Heart left ventricle (tissue), 16 donors: ENCODE measurements at regions not wholly inside any gene's neighbourhood (a gene's known extent, or its start where the extent isn't known, plus 50 kb on each side); places are given as distances from the start of the nearest gene placed in this dataset.
"Not testable (repeated sequence)": the region's sequence is repeated elsewhere in the genome, so short reads cannot be mapped to it uniquely, and the experiment has no call there.

ENCODE experiments used
- ATAC-seq, 4 donors: fragments of 200-7000 bp; cut with Tn5 transposase; one replicate each; pipeline ENCODE4 v1.9.1; 2020 to 2022; ENCODE audit warnings: moderate library complexity in 4 of 4, mild to moderate bottlenecking in 3 of 4, moderate number of reproducible peaks in 1 of 4
- DNase-seq, 5 donors: peaks; one replicate each; pipeline ENCODE4 v3.0.0-alpha.2; 2020
- H3K27ac ChIP-seq, 12 donors: fragments of 200-600 bp; sonication (generic) in 4 of 12; one replicate each; pipeline versions ENCODE4 v1.5.0 to v1.8.0; 2016 to 2022; ENCODE audit warnings: mild to moderate bottlenecking in 2 of 12
- H3K27me3 ChIP-seq, 9 donors: fragments of 200-600 bp; sonication (generic) in 2 of 9; one replicate each; pipeline versions ENCODE4 v1.5.1 to v1.8.0; 2016 to 2022; ENCODE audit warnings: mild to moderate bottlenecking in 3 of 9
- H3K36me3 ChIP-seq, 9 donors: fragments of 200-600 bp; sonication (generic) in 2 of 9; one replicate each; pipeline versions ENCODE4 v1.5.0 to v1.8.0; 2018 to 2022; ENCODE audit warnings: mild to moderate bottlenecking in 2 of 9
- H3K4me1 ChIP-seq, 12 donors: fragments of 200-600 bp; sonication (generic) in 4 of 12; one replicate each; pipeline versions ENCODE4 v1.5.0 to v1.8.0; 2016 to 2022; ENCODE audit warnings: mild to moderate bottlenecking in 3 of 12
- H3K4me3 ChIP-seq, 12 donors: fragments of 200-600 bp; sonication (generic) in 4 of 12; one replicate each; pipeline versions ENCODE4 v1.5.0 to v1.8.0; 2017 to 2022; ENCODE audit warnings: mild to moderate bottlenecking in 9 of 12, moderate library complexity in 4 of 12
- H3K9me3 ChIP-seq, 12 donors: fragments of 200-600 bp; sonication (generic) in 4 of 12; one replicate each; pipeline versions ENCODE4 v1.5.0 to v1.8.0; 2016 to 2022; ENCODE audit warnings: mild to moderate bottlenecking in 1 of 12
- POLR2A ChIP-seq, 2 donors: fragments of 450-650 bp; IDR thresholded peaks; one replicate each; pipeline ENCODE4 v1.6.1; 2017; ENCODE audit warnings: antibody characterized with exemption in 2 of 2, mild to moderate bottlenecking in 2 of 2, moderate library complexity in 2 of 2
- WGBS, 4 donors: extraction: QIAGEN DNeasy Blood & Tissue Kit in 2 of 4; methylation state at CpG; one replicate each; pipeline versions ENCODE4 v1.1.5 to v1.1.7; 2013 to 2018; 5-methylcytosine and 5-hydroxymethylcytosine counted together
- intact Hi-C, 10 donors: fragments of 100-400 bp; cut with DNase I; formaldehyde crosslinking; loops; one replicate each; pipeline versions ENCODE4 v1.11.1 to v1.14.2; 2022
- TF ChIP-seq, protein P1 (sequence below), 12 donors: fragments of 200-600 bp; sonication (generic) in 4 of 12; IDR thresholded peaks; one replicate each; pipeline versions ENCODE4 v1.5.0 to v1.8.0; 2018 to 2022; ENCODE audit warnings: antibody characterized with exemption in 12 of 12, mild to moderate bottlenecking in 5 of 12
- donor health status: ischemic (EF 13 %, LVEDD 7.1; RV severe dilation, severe dysfunction).
- donor health status: healthy with polysubstance abuse.
- donor health status: DM: no; HTN: yes; CAD: no.
- donor health status: DM: no; HTN: no; CAD: no.
- donor health status: ischemic (EF 25% LVEDD 6.9; RV normal size, moderate dysfunction).
- donor health status: ischemic (EF 25% LVEDD 5.7; RV mildly dilated, moderate dysfunction).
- donor health status: healthy.
- donor health status: DM: yes; HTN: yes; CAD: no.
- donor health status: ischemic (EF 35%, LVEDD 5.7; RV mildly dilated, moderate dysfunction).
- donor health status: nonischemic (EF 11% LVEDD 7.7; RV severe dilation, severe dysfunction).
- donor health status: DM: yes; HTN: yes; CAD: no.
- donor health status: PGD.
- donor health status: ischemic (EF 29% LVEDD 5.4; RV normal size, mild dysfunction).
- donor health status: nonischemic (EF 23%, LVEDD 6.1; RV moderate dilation, normal function).

DNA sequence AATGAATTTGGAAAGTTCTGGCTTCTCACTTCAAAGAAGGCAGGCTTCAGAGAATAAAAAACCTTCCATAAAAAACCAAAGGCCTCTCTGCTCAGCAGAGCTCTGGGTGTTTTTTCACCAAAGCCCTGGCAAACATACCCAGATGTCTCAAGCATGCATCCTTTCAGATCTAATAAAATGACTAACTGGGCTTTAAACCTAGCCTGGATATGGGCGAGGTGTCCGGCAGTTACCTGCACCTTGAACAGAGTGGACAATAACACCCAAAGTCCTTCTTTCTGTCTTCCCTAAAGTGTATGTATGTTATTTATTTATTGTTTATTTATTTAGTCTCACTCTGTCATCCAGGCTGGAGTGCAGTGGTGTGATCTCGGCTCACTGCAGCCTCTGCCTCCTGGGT, 469.3 kb downstream of the XYLT1 start:
- Histone ChIP-seq H3K27me3 (peaks cover 0 to under 1% (median 0%) of the 10 kb centered on the region in 9 donors), H3K4me1 (no peaks in the 10 kb centered on the region), H3K36me3 (no peaks in the 10 kb centered on the region), H3K4me3 (no peak overlapping the region), H3K27ac (no peak overlapping the region), H3K9me3 (peaks cover 0 to 15% (median 2%) of the 10 kb centered on the region in 12 donors)
- no peak for DNase-seq
- intact Hi-C loops, result no loop called here
- 84 to 89% (median 87%) methylated on average over 3 of the region's 3 CpGs for WGBS, 4 donors
- TF ChIP-seq, protein P1, sequence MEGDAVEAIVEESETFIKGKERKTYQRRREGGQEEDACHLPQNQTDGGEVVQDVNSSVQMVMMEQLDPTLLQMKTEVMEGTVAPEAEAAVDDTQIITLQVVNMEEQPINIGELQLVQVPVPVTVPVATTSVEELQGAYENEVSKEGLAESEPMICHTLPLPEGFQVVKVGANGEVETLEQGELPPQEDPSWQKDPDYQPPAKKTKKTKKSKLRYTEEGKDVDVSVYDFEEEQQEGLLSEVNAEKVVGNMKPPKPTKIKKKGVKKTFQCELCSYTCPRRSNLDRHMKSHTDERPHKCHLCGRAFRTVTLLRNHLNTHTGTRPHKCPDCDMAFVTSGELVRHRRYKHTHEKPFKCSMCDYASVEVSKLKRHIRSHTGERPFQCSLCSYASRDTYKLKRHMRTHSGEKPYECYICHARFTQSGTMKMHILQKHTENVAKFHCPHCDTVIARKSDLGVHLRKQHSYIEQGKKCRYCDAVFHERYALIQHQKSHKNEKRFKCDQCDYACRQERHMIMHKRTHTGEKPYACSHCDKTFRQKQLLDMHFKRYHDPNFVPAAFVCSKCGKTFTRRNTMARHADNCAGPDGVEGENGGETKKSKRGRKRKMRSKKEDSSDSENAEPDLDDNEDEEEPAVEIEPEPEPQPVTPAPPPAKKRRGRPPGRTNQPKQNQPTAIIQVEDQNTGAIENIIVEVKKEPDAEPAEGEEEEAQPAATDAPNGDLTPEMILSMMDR (IDR thresholded peaks at IDR 0.05), result no peak
- TF ChIP-seq POLR2A (IDR thresholded peaks at IDR 0.05), result no peak
- ATAC-seq, result no peak

DNA sequence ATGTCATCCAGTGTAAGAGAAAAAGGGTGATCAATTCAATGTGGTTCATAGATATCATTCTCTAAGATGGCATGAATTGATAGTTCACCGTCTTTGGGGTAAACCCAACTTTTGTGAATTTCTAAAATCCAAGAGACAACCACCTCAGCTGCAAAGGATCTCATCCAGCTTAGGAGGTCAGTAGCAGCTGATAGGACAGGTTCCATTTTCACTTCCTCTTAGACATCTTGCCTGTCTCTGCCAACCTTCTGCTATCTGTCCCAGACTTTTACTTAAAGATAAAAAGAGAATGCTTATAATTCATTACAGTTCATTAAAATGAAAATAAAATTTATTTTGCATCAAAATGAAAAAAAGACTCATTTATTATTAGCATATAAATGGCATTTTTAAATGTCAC, 468.2 kb downstream of the XYLT1 start:
- TF ChIP-seq POLR2A (IDR thresholded peaks at IDR 0.05), result no peak
- TF ChIP-seq, protein P1 (IDR thresholded peaks at IDR 0.05), result no peak
- Histone ChIP-seq H3K4me3 (no peak overlapping the region), H3K9me3 (peaks cover 0 to 15% (median 2%) of the 10 kb centered on the region in 12 donors), H3K36me3 (no peaks in the 10 kb centered on the region), H3K27ac (no peak overlapping the region), H3K4me1 (no peaks in the 10 kb centered on the region), H3K27me3 (no peaks in the 10 kb centered on the region)
- DNase-seq (no peak), ATAC-seq (no peak)
- intact Hi-C loops, result no loop called here
- 71 to 84% (median 79%) methylated on average over 1 of the region's 1 CpG for WGBS, 4 donors

DNA sequence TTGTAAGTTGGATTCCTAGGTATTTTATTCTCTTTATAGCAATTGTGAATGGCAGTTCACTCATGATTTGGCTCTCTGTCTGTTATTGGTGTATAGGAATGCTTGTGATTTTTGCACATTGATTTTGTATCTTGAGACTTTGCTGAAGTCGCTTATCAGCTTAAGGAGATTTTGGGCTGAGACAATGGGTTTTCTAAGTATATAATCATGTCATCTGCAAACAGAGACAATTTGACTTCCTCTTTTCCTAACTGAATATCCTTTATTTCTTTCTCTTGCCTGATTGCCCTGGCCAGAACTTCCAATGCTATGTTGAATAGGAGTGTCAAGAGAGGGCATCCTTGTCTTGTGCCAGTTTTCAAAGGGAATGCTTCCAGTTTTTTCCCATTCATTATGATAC, 464.8 kb downstream of the XYLT1 start:
- H3K4me1 ChIP-seq, H3K27me3 ChIP-seq, H3K4me3 ChIP-seq, ATAC-seq, H3K36me3 ChIP-seq, H3K27ac ChIP-seq, intact Hi-C loops, DNase-seq: not testable (repeated sequence)
- peaks cover 0 to 15% (median 2%) of the 10 kb centered on the region in 12 donors for H3K9me3 ChIP-seq
- WGBS, 4 donors, result 74 to 89% (median 82%) methylated on average over 1 of the region's 1 CpG

DNA sequence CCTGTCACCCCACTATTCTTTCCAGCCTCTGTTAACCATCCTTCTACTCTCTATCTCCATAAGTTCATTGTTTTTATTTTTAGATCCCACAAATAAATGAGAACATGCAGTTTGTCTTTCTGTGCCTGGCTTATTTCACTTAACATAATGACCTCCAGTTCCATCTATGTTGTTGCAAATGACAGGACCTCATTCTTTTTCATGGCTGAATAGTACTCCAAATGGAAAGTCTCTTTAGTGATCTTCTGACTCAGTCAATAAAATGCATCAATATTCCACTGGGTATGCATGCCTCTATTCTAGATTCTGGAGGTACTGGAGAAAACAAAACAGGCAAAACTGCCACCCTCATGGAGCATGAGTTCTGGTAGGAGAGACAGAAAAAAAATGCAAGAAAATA, 459.0 kb downstream of the XYLT1 start:
- Histone ChIP-seq H3K27me3 (peaks cover 0 to 6% (median 0%) of the 10 kb centered on the region in 9 donors), H3K27ac (no peak overlapping the region), H3K9me3 (peaks cover 0 to 3% (median 0%) of the 10 kb centered on the region in 12 donors), H3K4me1 (peaks cover 0 to 7% (median 0%) of the 10 kb centered on the region in 12 donors), H3K4me3 (no peak overlapping the region), H3K36me3 (no peaks in the 10 kb centered on the region)
- ATAC-seq, result no peak
- DNase-seq, result no peak
- TF ChIP-seq POLR2A (IDR thresholded peaks at IDR 0.05), result no peak
- TF ChIP-seq, protein P1 (IDR thresholded peaks at IDR 0.05), result no peak
- intact Hi-C loops, result no loop called here

DNA sequence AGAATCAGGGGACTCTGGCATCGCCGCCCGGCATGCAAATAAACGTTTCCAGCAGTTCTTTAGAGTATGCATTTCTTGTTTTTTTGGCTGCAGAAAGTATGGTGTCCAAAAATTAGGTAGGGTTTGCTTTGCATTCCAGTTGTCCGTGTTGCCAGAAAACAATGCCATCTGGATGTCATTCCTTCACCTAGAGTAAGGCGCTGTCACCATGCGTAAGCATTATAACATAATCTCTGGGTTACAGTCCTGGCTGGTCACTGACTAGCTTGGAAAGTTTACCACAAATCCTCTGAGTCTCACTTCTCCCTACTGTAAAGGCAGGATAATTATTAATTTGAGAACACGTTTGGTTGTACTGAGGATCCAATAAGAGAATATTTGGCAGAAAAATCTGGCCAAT, 457.7 kb downstream of the XYLT1 start:
- H3K4me3 ChIP-seq, result peak overlapping the region in 1 of 12 donors; percentile 42
- no peak overlapping the region for H3K27ac ChIP-seq
- no peak for DNase-seq
- no peak for ATAC-seq
- WGBS, 4 donors, result 79 to 84% (median 83%) methylated on average over 8 of the region's 8 CpGs
- TF ChIP-seq POLR2A (IDR thresholded peaks at IDR 0.05), result no peak
- TF ChIP-seq, protein P1 (IDR thresholded peaks at IDR 0.05), result no peak
- H3K9me3 ChIP-seq, result peaks cover 0 to 13% (median 1%) of the 10 kb centered on the region in 12 donors
- H3K4me1 ChIP-seq, result peaks cover 0 to 7% (median 0%) of the 10 kb centered on the region in 12 donors
- H3K27me3 ChIP-seq, result peaks cover 0 to 6% (median 0%) of the 10 kb centered on the region in 9 donors
- intact Hi-C loops, result no loop called here
- H3K36me3 ChIP-seq, result no peaks in the 10 kb centered on the region
